K562 (cell line): ENCODE measurements at regions not wholly inside any gene's neighbourhood (a gene's known extent, or its start where the extent isn't known, plus 50 kb on each side); places are given as distances from the start of the nearest gene placed in this dataset.

Experiments used
- ATAC-seq: fragments of 200-7000 bp; cut with Tn5 transposase; 3 replicates; pipeline ENCODE4 v1.9.1; 2020; ENCODE audit warnings: moderate library complexity
- BruUV-seq: library from RNA; stranded (reverse); fragments of 400-500 nt; replicated peaks from 2 replicates; lab custom pipeline; 2021; lab: Mats Ljungman, UMichigan
- CTCF ChIA-PET: fragments of 300-600 bp; formaldehyde crosslinking; extraction: SDS; loops from one replicate; lab custom pipeline; 2021; ENCODE audit warnings: low intra/inter-chr PET ratio; lab: Yijun Ruan, JAX
- POLR2A ChIA-PET: fragments of 300-600, 350-650 bp; sonication (Branson Sonifier 250); formaldehyde crosslinking; extraction: SDS; loops from one replicate; lab custom pipeline; 2021; ENCODE audit warnings: antibody characterized with exemption, inconsistent platforms; lab: Yijun Ruan, JAX
- DNase-seq, 4 experiments: peaks; one replicate each; pipeline versions ENCODE4 v3.0.0 to v3.0.0-alpha.2; 2011 to 2018; ENCODE audit warnings: low spot score in 3 of 4, mixed read lengths in 3 of 4; ENCODE audit errors: extremely low read depth in 1 of 4
- FAIRE-seq: peaks from 2 replicates; lab custom pipeline; 2011; peaks lifted over from hg19 to GRCh38; lab: Jason Lieb, UNC
- H2AFZ ChIP-seq: 2 replicates; pipeline ENCODE4 v1.6.0; 2011; ENCODE audit warnings: low read depth, low read length, control low read depth, inconsistent platforms
- H3K27ac ChIP-seq: fragments of 200-600 bp; 3 replicates; pipeline ENCODE4 v1.8.0; 2011; ENCODE audit warnings: low read depth, mild to moderate bottlenecking, control low read depth, inconsistent platforms, low read length, moderate library complexity, mixed read lengths; ENCODE audit errors: extremely low read depth
- H3K27me3 ChIP-seq, 2 experiments: fragments of 300-600 bp in 1 of 2; 2 replicates in 1 of 2; 3 replicates in 1 of 2; pipeline versions ENCODE4 v1.6.0 to v1.8.0; 2011; ENCODE audit warnings: inconsistent platforms in 2 of 2, low read length in 2 of 2, mild to moderate bottlenecking in 1 of 2, mixed read lengths in 1 of 2, moderate library complexity in 1 of 2; ENCODE audit not compliant: control insufficient read depth in 2 of 2, insufficient read depth in 2 of 2
- H3K36me3 ChIP-seq: fragments of 300-600 bp; 3 replicates; pipeline ENCODE4 v1.8.0; 2011; ENCODE audit warnings: mild to moderate bottlenecking, low read length, inconsistent platforms; ENCODE audit not compliant: control insufficient read depth, insufficient read depth
- H3K4me1 ChIP-seq, 2 experiments: fragments of 200-600 bp in 1 of 2; replicated peaks in 1 of 2; 2 replicates in 1 of 2; 3 replicates in 1 of 2; pipeline versions ENCODE4 v1.5.1 to v1.8.0; 2011; ENCODE audit warnings: inconsistent platforms in 2 of 2, low read length in 2 of 2, mild to moderate bottlenecking in 1 of 2, mixed read lengths in 1 of 2, moderate library complexity in 1 of 2; ENCODE audit not compliant: control insufficient read depth in 2 of 2, insufficient read depth in 2 of 2
- H3K4me2 ChIP-seq: 2 replicates; pipeline ENCODE4 v1.6.1; 2011; ENCODE audit warnings: low read length, control low read depth, inconsistent platforms, mixed read lengths; ENCODE audit not compliant: insufficient read depth
- H3K4me3 ChIP-seq: fragments of 200-600 bp; sonication (generic), shearing (Covaris generic); 2 replicates; pipeline ENCODE4 v1.5.1; 2016; ENCODE audit warnings: control low read depth, inconsistent platforms
- H3K79me2 ChIP-seq: fragments of 200-600 bp; 3 replicates; pipeline ENCODE4 v1.8.0; 2011; ENCODE audit warnings: low read length, inconsistent platforms; ENCODE audit not compliant: control insufficient read depth, insufficient read depth
- H3K9ac ChIP-seq, 2 experiments: 2 replicates each; pipeline versions ENCODE4 v1.6.0 to v1.6.1; 2011; ENCODE audit warnings: low read depth in 2 of 2, low read length in 2 of 2, control low read depth in 1 of 2, inconsistent platforms in 1 of 2, mild to moderate bottlenecking in 1 of 2, mixed read lengths in 1 of 2; ENCODE audit not compliant: insufficient read depth in 1 of 2
- H3K9me1 ChIP-seq: one replicate; pipeline ENCODE4 v1.6.0; 2011; ENCODE audit warnings: inconsistent platforms, mild to moderate bottlenecking, low read length, moderate library complexity; ENCODE audit not compliant: control insufficient read depth, insufficient read depth
- H3K9me3 ChIP-seq: replicated peaks from 2 replicates; pipeline ENCODE4 v1.5.1; 2011; ENCODE audit warnings: low read depth, low read length, inconsistent platforms; ENCODE audit not compliant: control insufficient read depth, insufficient read depth
- H4K20me1 ChIP-seq: replicated peaks from 2 replicates; pipeline ENCODE4 v1.6.1; 2011; ENCODE audit warnings: low read length, inconsistent platforms, mixed read lengths; ENCODE audit not compliant: control insufficient read depth, insufficient read depth
- NCOA2 ChIP-seq, 2 experiments: fragments of 450-650 bp; IDR thresholded peaks; 2 replicates each; pipeline ENCODE4 v1.6.1; 2018; ENCODE audit warnings: mild to moderate bottlenecking in 2 of 2, moderate library complexity in 1 of 2; ENCODE audit not compliant: partially characterized antibody in 2 of 2
- REST ChIP-seq, 2 experiments: fragments of 450-650 bp; formaldehyde crosslinking in 1 of 2; IDR thresholded peaks; 2 replicates each; pipeline versions ENCODE4 v1.4.0 to v1.6.1; 2014 to 2020; ENCODE audit warnings: mild to moderate bottlenecking in 2 of 2, borderline replicate concordance in 1 of 2, low read depth in 1 of 2
- ZNF143 ChIP-seq: sonication (generic); formaldehyde crosslinking; IDR thresholded peaks from 2 replicates; pipeline ENCODE4 v1.9.0; 2022; ENCODE audit warnings: mild to moderate bottlenecking, missing genetic modification reagents
- WGBS: fragments of 100-300 bp; shearing (Covaris generic); methylation state at CpG from one replicate; pipeline ENCODE4 v1.1.6; 2016; ENCODE audit warnings: low coverage, mixed read lengths; ENCODE audit not compliant: insufficient coverage; ENCODE audit errors: missing lambda C conversion rate; 5-methylcytosine and 5-hydroxymethylcytosine counted together
- in situ Hi-C: fragments of 300-500 bp; cut with MboI; formaldehyde crosslinking; loops from 4 replicates; pipeline ENCODE4 v1.15.0; 2018; ENCODE audit warnings: inconsistent platforms, mixed read lengths
- intact Hi-C: fragments of 100-400 bp; cut with micrococcal nuclease; formaldehyde crosslinking; loops from 2 replicates; pipeline ENCODE4 v1.14.2; 2022

- no peak for TF ChIP-seq REST (IDR thresholded peaks at IDR 0.05; ENCODE audit: borderline replicate concordance)
- TF ChIP-seq REST (CRISPR knock-in tag; IDR thresholded peaks at IDR 0.05; ENCODE audit: low read depth): no peak
Observed at GRCh38 chr11:23166376-23166775, 306.1 kb upstream of the CCDC179 start (continued).

- FAIRE-seq: no peak
- in situ Hi-C loops: no loop called here
Observed at GRCh38 chr11:23179609-23180008, 319.3 kb upstream of the CCDC179 start.

More at GRCh38 chr11:23179609-23180008, 319.3 kb upstream of the CCDC179 start:
- 0% methylated on average over 1 of the region's 1 CpG for WGBS
- no peak for DNase-seq
- H3K27me3 ChIP-seq: no peaks in the 10 kb centered on the region
- no peaks in the 10 kb centered on the region for H3K4me1 ChIP-seq
- H3K9me1 ChIP-seq: no peaks in the 10 kb centered on the region
- intact Hi-C loops: no loop called here
- H2AFZ ChIP-seq: no peak overlapping the region
- no peaks in the 10 kb centered on the region for H4K20me1 ChIP-seq
- ChIA-PET CTCF (no interaction called here), POLR2A (no interaction called here)
- no peak overlapping the region for H3K4me2 ChIP-seq
- H3K4me3 ChIP-seq: no peak overlapping the region
- H3K36me3 ChIP-seq: no peaks in the 10 kb centered on the region
- no peaks in the 10 kb centered on the region for H3K9me3 ChIP-seq
- ATAC-seq: no peak
- TF ChIP-seq ZNF143 (CRISPR knock-in tag): no peak
- no peak for TF ChIP-seq NCOA2 (IDR thresholded peaks at IDR 0.05; ENCODE audit: partially characterized antibody in 2 of 2)
- no peak overlapping the region for H3K9ac ChIP-seq
- no peaks in the 10 kb centered on the region for H3K79me2 ChIP-seq
- BruUV-seq: no TSS peak
- H3K27ac ChIP-seq: no peak overlapping the region
